DMS53 (cell line): ENCODE measurements at regions not wholly inside any gene's neighbourhood (a gene's known extent, or its start where the extent isn't known, plus 50 kb on each side); places are given as distances from the start of the nearest gene placed in this dataset.
"Not testable (repeated sequence)": the region's sequence is repeated elsewhere in the genome, so short reads cannot be mapped to it uniquely, and the experiment has no call there.

Experiments
- DNase-seq: peaks from one replicate; lab custom pipeline; 2025; lab: John Stamatoyannopoulos, UW

- no peak for DNase-seq
These were observed 50.5 kb upstream of the PRNP start for GRCh38 chr20:4635781-4636180.

GRCh38 chr20:4635342-4635741, 50.9 kb upstream of the PRNP start:
- DNase-seq, result no peak

- no peak for DNase-seq
These were observed 52.5 kb upstream of the PRNP start for GRCh38 chr20:4633780-4634179.

GRCh38 chr20:4633379-4633778, 52.9 kb upstream of the PRNP start:
- no peak for DNase-seq

GRCh38 chr20:4632876-4633275, 53.4 kb upstream of the PRNP start:
- DNase-seq, result no peak

GRCh38 chr20:4626228-4626627, 60.0 kb upstream of the PRNP start:
- DNase-seq, result no peak

GRCh38 chr20:4625687-4626086, 60.6 kb upstream of the PRNP start:
- DNase-seq, result no peak

- peak; percentile 12 for DNase-seq
These were observed 61.5 kb upstream of the PRNP start for GRCh38 chr20:4624675-4625336.

GRCh38 chr20:4619144-4619543, 67.1 kb upstream of the PRNP start:
- not testable (repeated sequence) for DNase-seq

- DNase-seq, result no peak
These were observed 68.8 kb upstream of the PRNP start for GRCh38 chr20:4617484-4617883.

- no peak for DNase-seq
These were observed 69.2 kb upstream of the PRNP start for GRCh38 chr20:4617019-4617418.

GRCh38 chr20:4613718-4614620, 72.3 kb upstream of the PRNP start:
- DNase-seq, result peak; percentile 55

- no peak for DNase-seq
These were observed 73.1 kb upstream of the PRNP start for GRCh38 chr20:4613184-4613583.

GRCh38 chr20:4610871-4611270, 75.4 kb upstream of the PRNP start:
- DNase-seq, result no peak

GRCh38 chr20:4609511-4609910, 76.7 kb upstream of the PRNP start:
- DNase-seq, result no peak

- DNase-seq, result no peak
These were observed 77.4 kb upstream of the PRNP start for GRCh38 chr20:4608861-4609260.

GRCh38 chr20:4607287-4607713, 79.0 kb upstream of the PRNP start:
- peak; percentile 76 for DNase-seq

GRCh38 chr20:4606051-4606450, 80.2 kb upstream of the PRNP start:
- no peak for DNase-seq

GRCh38 chr20:4605166-4605565, 81.1 kb upstream of the PRNP start:
- DNase-seq, result no peak

GRCh38 chr20:4604580-4604979, 81.7 kb upstream of the PRNP start:
- no peak for DNase-seq

GRCh38 chr20:4603724-4604123, 82.5 kb upstream of the PRNP start:
- DNase-seq, result no peak

- DNase-seq, result no peak
These were observed 84.0 kb upstream of the PRNP start for GRCh38 chr20:4602297-4602631.

GRCh38 chr20:4601630-4602296, 84.5 kb upstream of the PRNP start:
- DNase-seq, result no peak
